AG04449 (cell line): ENCODE measurements at regions not wholly inside any gene's neighbourhood (a gene's known extent, or its start where the extent isn't known, plus 50 kb on each side); places are given as distances from the start of the nearest gene placed in this dataset.
"Not testable (repeated sequence)": the region's sequence is repeated elsewhere in the genome, so short reads cannot be mapped to it uniquely, and the experiment has no call there.

ENCODE experiments used
- CTCF ChIA-PET: fragments of 350-600 bp; formaldehyde crosslinking; extraction: SDS; loops from one replicate; lab custom pipeline; 2021; ENCODE audit warnings: antibody characterized with exemption; lab: Yijun Ruan, JAX
- POLR2A ChIA-PET: fragments of 400-600, 350-600 bp; formaldehyde crosslinking; extraction: SDS; loops from one replicate; lab custom pipeline; 2020; ENCODE audit warnings: antibody characterized with exemption, inconsistent platforms; lab: Yijun Ruan, JAX
- DNase-seq: peaks from one replicate; pipeline ENCODE4 v3.0.0-alpha.2; 2010; ENCODE audit warnings: low read depth, low spot score
- H3K4me3 ChIP-seq: 2 replicates; pipeline ENCODE4 v1.5.1; 2011; ENCODE audit warnings: low read depth, mild to moderate bottlenecking, control low read depth, low read length
- TF ChIP-seq, protein P1 (sequence below): IDR thresholded peaks from one replicate; pipeline ENCODE4 v1.5.1; 2011; ENCODE audit warnings: mild to moderate bottlenecking, moderate library complexity, low read length, control low read depth, inconsistent platforms; ENCODE audit not compliant: insufficient read depth; ENCODE audit errors: missing control alignments

DNA sequence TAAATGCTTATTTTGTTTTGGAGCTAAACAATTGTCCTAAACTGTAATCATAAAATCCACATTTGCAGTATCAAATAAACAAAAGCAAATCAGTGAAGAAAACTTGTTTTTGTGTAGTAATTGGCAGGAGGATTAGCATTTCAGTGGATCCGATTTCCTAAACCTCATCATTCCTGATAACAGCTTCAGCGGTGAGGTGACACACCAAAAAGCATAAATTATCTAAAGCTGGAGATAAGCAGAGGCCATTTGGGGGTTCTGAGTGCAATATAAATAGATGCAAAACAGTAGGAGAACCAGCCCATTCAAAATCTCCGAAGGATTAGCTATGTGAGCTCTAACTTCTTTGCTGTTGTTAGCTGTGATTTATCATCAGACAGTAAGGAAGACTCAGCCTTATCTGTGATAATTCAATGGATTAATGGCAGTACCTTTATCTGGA lies 235.8 kb downstream of the EPHA7 start:
- DNase-seq, result no peak
- H3K4me3 ChIP-seq, result no peak overlapping the region
- ChIA-PET POLR2A (no interaction called here), CTCF (no interaction called here)
- TF ChIP-seq, protein P1, sequence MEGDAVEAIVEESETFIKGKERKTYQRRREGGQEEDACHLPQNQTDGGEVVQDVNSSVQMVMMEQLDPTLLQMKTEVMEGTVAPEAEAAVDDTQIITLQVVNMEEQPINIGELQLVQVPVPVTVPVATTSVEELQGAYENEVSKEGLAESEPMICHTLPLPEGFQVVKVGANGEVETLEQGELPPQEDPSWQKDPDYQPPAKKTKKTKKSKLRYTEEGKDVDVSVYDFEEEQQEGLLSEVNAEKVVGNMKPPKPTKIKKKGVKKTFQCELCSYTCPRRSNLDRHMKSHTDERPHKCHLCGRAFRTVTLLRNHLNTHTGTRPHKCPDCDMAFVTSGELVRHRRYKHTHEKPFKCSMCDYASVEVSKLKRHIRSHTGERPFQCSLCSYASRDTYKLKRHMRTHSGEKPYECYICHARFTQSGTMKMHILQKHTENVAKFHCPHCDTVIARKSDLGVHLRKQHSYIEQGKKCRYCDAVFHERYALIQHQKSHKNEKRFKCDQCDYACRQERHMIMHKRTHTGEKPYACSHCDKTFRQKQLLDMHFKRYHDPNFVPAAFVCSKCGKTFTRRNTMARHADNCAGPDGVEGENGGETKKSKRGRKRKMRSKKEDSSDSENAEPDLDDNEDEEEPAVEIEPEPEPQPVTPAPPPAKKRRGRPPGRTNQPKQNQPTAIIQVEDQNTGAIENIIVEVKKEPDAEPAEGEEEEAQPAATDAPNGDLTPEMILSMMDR, result no peak

DNA sequence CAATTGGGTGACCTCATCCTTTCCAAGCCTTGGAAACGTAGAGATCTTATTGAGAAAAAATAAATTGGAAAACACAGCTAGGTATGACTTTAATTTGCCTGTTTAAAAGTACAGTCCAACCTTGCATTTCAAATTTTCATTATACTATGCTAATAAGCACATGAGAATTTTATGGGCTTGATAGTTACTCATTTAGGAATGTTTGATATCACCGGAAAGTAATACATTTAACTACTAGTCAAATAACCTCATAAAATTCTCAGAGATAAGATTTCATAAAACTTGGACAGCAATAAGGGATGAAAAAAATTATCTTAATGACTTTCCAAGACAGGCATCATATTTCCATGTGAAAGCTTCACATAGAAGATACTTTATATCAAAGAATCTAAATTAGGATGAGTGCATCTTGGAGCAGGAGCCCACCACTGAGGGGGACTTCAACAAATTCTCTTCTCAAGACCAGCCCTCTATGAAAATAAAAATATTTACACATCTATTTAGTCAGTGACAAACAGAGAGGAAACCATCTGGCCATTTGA lies 236.3 kb downstream of the EPHA7 start:
- H3K4me3 ChIP-seq, result no peak overlapping the region
- TF ChIP-seq, protein P1, result no peak
- DNase-seq, result no peak
- ChIA-PET POLR2A (no interaction called here), CTCF (no interaction called here)

DNA sequence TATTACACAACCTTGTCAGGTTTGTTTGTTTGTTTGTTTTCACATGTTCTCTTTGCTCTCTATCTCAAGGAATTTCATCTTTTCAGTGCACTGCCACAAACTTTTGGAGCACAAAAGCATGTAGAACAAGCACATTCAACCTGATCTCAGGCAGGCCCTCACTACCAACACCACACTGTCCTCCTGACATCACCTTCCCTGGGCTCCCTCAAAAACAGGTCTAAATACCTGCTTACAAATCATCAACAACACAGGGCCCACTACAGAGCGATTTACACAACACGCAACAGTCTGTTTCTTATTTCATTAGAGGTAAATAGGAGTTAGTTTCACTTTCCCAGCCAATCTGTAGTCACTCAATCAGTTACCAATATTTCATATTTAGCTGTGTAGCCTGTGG lies 241.4 kb downstream of the EPHA7 start:
- H3K4me3 ChIP-seq, result no peak overlapping the region
- TF ChIP-seq, protein P1, result no peak
- no peak for DNase-seq
- CTCF ChIA-PET, result no interaction called here
- POLR2A ChIA-PET, result no interaction called here

DNA sequence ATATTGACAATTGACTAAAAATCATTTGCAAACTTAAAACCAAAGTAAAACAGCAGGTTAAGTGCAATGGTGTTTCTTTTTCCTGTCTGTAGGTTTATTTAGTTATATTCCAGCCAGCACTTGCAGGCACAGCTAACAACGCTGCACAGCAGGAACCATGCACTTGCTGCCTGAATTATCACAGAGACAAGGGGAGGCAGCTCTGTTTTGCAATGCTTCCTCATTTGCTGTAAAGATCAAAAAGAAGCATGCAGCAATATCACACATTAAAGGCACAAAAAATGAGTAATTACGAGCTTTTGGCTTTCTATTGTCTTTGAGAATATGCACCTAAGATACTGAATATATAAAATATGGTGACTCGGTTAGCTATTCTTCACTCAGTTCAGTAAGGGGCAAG lies 241.9 kb downstream of the EPHA7 start:
- POLR2A ChIA-PET, result no interaction called here
- no peak for DNase-seq
- H3K4me3 ChIP-seq, result no peak overlapping the region
- TF ChIP-seq, protein P1, result no peak
- CTCF ChIA-PET, result no interaction called here

DNA sequence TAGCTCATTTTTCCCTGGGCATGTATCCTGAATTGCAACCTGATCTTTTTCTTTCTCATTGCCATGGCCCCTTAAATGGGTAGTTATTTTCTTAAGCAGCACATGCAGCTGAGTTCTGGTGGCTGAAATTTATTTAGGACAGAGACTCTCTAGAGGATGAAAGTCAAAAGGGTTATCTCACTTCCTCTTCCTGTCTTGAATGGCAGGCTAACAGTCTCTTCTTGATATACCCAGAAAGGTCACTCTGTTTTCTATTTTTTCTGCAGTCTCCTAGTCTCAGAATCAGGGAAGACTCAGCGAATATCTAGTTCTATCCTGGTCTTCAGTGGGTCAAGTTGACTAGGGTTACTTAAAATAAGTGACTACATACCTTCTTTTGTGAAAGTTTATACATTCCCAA lies 243.3 kb downstream of the EPHA7 start:
- ChIA-PET CTCF (no interaction called here), POLR2A (no interaction called here)
- TF ChIP-seq, protein P1, result no peak
- no peak for DNase-seq
- H3K4me3 ChIP-seq, result no peak overlapping the region

DNA sequence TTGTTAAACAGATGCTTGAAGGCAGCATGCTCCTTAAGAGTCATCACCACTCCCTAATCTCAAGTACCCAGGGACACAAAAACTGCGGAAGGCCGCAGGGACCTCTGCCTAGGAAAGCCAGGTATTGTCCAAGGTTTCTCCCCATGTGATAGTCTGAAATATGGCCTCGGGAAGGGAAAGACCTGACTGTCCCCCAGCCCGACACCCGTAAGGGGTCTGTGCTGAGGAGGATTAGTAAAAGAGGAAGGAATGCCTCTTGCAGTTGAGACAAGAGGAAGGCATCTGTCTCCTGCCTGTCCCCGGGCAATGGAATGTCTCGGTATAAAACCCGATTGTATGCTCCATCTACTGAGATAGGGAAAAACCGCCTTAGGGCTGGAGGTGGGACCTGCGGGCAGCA lies 245.8 kb downstream of the EPHA7 start:
- DNase-seq, CTCF ChIA-PET, H3K4me3 ChIP-seq, POLR2A ChIA-PET: not testable (repeated sequence)

DNA sequence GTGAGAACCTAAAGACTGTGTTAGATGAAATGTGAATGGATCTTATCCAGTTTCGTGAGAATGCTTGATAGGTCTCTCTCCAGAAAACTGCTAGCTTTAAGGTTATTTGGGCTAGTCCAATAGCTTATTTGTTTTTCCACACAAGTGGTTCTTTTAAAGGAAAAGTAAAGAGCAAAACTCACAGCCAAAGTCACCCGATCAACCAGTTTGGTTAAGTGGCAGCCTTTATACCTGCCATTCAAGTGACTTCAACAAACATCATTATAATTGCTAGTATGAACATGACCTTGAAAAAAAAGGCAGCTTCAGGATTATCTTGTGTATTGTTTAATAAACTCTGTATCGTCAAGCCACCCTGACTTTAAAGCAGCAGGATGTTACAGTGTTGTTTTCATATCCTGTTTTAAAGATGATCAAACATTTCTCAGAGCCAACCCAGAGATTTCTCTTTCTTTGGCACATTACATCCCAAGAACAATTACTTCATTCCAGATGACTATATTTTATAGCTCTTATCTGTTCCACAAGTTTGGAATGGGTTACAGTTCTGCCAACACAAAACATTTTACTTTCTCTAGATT lies 253.4 kb downstream of the EPHA7 start:
- ChIA-PET CTCF (no interaction called here), POLR2A (no interaction called here)
- TF ChIP-seq, protein P1, result no peak
- no peak overlapping the region for H3K4me3 ChIP-seq
- DNase-seq, result no peak
